GM23338 (cell line): ENCODE measurements at regions not wholly inside any gene's neighbourhood (a gene's known extent, or its start where the extent isn't known, plus 50 kb on each side); places are given as distances from the start of the nearest gene placed in this dataset. TPM values are rescaled to one million over a fixed set of nuclear protein-coding genes. Genes with fewer than 3 reads are reported as not detected.

Experiments used
- small RNA-seq: library from RNA; depleted of rRNA; stranded (forward); fragments of <200 nt; gene quantifications from one replicate; pipeline ENCODE3, GENCODE V24; 2014; ENCODE audit warnings: low replicate concordance

Small RNA genes lying in the stretch of these regions (small RNA-seq; reads per million reads assigned to genes)
- gene KRT18P53: not detected
